ENCODE measurements at regions not wholly inside any gene's neighbourhood (a gene's known extent, or its start where the extent isn't known, plus 50 kb on each side); places are given as distances from the start of the nearest gene placed in this dataset.
A peak's percentile ranks its signal among the peaks of the same experiment; 100 is the strongest.

DNA sequence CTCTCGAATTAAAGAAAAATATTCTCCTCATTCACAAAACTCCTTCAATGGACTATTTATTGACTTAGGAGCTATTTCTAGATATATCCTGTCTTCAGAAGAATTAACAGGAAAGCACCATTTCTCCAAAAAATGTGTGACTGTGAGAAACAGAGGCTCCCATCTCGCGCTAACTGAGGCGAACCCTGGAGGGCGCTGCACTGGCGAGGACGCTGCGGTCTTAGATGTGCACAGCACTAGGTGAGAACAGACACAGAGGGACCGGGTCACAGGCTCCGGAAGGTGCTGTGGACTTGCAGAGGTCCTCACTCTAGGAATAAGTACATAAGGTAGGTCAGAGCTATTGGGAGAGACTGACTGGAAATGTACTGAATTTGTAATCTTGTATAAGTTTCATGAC is 229.7 kb upstream of the SLC35G4 start:
- Histone ChIP-seq H3K4me2 (no peak overlapping the region), H2AFZ (no peak overlapping the region), H3F3A (replicated peaks; ENCODE audit: low read depth) (no peaks in the 10 kb centered on the region), H3K27me3 (ENCODE audit: insufficient read depth) (no peaks in the 10 kb centered on the region), H3K9me2 (ENCODE audit: insufficient read depth) (no peaks in the 10 kb centered on the region), H3K79me2 (replicated peaks; ENCODE audit: insufficient read depth) (no peaks in the 10 kb centered on the region), H3K4me3 (no peak overlapping the region), H3K27ac (ENCODE audit: low read depth) (no peak overlapping the region), H3K36me3 (ENCODE audit: insufficient read depth) (no peaks in the 10 kb centered on the region), H4K20me1 (replicated peaks; ENCODE audit: insufficient read depth) (no peaks in the 10 kb centered on the region), H3K4me1 (ENCODE audit: insufficient read depth) (no peaks in the 10 kb centered on the region)
- DNase-seq (ENCODE audit: low spot score) (peak; percentile 6), ATAC-seq (no peak; the same call in 1 of the 3 replicates)
- Mint-ChIP-seq H3K27me3 (ENCODE audit: insufficient read depth, low read depth, poor library complexity) (peaks cover 3% of the 10 kb centered on the region), H3K4me1 (no peaks in the 10 kb centered on the region), H3K36me3 (ENCODE audit: low read depth) (no peaks in the 10 kb centered on the region), H3K27ac (no peak overlapping the region), H3K9me3 (peaks cover 2% of the 10 kb centered on the region; the same call in 1 of the 3 replicates), H3K4me3 (no peak overlapping the region)
- TF ChIP-seq JUNB (IDR thresholded peaks at IDR 0.05; ENCODE audit: unreplicated experiment): no peak
- TF ChIP-seq, protein P1, sequence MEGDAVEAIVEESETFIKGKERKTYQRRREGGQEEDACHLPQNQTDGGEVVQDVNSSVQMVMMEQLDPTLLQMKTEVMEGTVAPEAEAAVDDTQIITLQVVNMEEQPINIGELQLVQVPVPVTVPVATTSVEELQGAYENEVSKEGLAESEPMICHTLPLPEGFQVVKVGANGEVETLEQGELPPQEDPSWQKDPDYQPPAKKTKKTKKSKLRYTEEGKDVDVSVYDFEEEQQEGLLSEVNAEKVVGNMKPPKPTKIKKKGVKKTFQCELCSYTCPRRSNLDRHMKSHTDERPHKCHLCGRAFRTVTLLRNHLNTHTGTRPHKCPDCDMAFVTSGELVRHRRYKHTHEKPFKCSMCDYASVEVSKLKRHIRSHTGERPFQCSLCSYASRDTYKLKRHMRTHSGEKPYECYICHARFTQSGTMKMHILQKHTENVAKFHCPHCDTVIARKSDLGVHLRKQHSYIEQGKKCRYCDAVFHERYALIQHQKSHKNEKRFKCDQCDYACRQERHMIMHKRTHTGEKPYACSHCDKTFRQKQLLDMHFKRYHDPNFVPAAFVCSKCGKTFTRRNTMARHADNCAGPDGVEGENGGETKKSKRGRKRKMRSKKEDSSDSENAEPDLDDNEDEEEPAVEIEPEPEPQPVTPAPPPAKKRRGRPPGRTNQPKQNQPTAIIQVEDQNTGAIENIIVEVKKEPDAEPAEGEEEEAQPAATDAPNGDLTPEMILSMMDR (conservative IDR thresholded peaks at IDR 0.05; ENCODE audit: low read depth in 2 of 2): peak; percentile 30 to 41; a peak in 2 of 4 replicates

DNA sequence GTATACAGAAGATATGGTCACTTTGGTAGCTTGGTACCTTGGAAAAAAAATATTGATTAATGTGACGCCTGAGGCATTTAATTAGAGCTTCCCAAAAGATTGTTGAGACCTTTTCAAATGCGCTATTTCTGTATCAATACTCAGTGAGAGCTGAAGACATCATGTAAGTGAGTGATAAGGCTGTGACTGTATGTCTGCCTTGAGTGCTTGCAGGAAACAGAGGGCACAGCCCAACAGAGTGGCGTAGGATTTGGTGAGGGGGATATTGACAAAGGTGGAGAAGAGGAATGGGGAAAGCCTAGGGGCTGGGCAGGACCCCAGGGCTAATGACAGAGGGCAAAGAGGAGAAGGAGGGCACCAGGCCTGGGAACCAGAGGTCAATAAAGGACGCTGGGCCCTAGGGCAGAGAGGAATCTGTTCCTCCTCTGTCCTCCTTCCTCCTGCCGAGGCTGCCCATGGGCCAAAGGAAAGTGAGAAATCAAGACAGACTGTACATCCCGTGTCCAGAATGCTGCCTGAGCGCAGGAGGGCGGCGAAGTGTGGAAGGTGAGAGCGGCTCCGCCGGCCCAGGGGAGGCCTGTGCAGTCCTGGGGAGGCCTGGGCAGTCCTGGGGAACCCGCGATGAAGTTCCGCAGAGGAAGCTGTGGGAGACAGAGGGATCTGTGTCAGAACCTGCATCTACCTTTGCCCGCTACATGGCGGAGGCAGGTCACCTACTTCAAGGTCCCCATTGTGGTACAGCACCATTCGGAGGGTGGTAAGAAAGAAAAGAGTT is 228.6 kb upstream of the PIEZO2 start:
- no peaks in the 10 kb centered on the region for H3K4me1 Mint-ChIP-seq
- DNase-seq (ENCODE audit: low spot score) (no peak), ATAC-seq (no peak)
- no peak overlapping the region for H3K27ac Mint-ChIP-seq
- H3K36me3 ChIP-seq (ENCODE audit: insufficient read depth): no peaks in the 10 kb centered on the region
- H3K4me3 ChIP-seq: no peak overlapping the region
- no peaks in the 10 kb centered on the region for H3K79me2 ChIP-seq (replicated peaks; ENCODE audit: insufficient read depth)
- H3K27me3 ChIP-seq (ENCODE audit: insufficient read depth): no peaks in the 10 kb centered on the region
- H2AFZ ChIP-seq: peak overlapping the region; percentile 18
- H3K36me3 Mint-ChIP-seq (ENCODE audit: low read depth): no peaks in the 10 kb centered on the region
- peaks cover 2% of the 10 kb centered on the region; the same call in 1 of the 3 replicates for H3K9me3 Mint-ChIP-seq
- no peak overlapping the region for H3K4me3 Mint-ChIP-seq
- peaks cover 3% of the 10 kb centered on the region for H3K27me3 Mint-ChIP-seq (ENCODE audit: insufficient read depth, low read depth, poor library complexity)
- TF ChIP-seq ZNF114 (CRISPR knock-in tag; IDR thresholded peaks at IDR 0.05) (no peak), POLR2AphosphoS5 (IDR thresholded peaks at IDR 0.05; ENCODE audit: low read depth) (no peak), ZNF331 (CRISPR knock-in tag; IDR thresholded peaks at IDR 0.05; ENCODE audit: low read depth) (no peak)
- TF ChIP-seq, protein P2, sequence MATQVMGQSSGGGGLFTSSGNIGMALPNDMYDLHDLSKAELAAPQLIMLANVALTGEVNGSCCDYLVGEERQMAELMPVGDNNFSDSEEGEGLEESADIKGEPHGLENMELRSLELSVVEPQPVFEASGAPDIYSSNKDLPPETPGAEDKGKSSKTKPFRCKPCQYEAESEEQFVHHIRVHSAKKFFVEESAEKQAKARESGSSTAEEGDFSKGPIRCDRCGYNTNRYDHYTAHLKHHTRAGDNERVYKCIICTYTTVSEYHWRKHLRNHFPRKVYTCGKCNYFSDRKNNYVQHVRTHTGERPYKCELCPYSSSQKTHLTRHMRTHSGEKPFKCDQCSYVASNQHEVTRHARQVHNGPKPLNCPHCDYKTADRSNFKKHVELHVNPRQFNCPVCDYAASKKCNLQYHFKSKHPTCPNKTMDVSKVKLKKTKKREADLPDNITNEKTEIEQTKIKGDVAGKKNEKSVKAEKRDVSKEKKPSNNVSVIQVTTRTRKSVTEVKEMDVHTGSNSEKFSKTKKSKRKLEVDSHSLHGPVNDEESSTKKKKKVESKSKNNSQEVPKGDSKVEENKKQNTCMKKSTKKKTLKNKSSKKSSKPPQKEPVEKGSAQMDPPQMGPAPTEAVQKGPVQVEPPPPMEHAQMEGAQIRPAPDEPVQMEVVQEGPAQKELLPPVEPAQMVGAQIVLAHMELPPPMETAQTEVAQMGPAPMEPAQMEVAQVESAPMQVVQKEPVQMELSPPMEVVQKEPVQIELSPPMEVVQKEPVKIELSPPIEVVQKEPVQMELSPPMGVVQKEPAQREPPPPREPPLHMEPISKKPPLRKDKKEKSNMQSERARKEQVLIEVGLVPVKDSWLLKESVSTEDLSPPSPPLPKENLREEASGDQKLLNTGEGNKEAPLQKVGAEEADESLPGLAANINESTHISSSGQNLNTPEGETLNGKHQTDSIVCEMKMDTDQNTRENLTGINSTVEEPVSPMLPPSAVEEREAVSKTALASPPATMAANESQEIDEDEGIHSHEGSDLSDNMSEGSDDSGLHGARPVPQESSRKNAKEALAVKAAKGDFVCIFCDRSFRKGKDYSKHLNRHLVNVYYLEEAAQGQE (IDR thresholded peaks at IDR 0.05; ENCODE audit: unreplicated experiment): no peak
- TF ChIP-seq, protein P1 (conservative IDR thresholded peaks at IDR 0.05; ENCODE audit: low read depth in 2 of 2): no peak
- H4K20me1 ChIP-seq (replicated peaks; ENCODE audit: insufficient read depth): no peaks in the 10 kb centered on the region
- no peaks in the 10 kb centered on the region for H3K4me1 ChIP-seq (ENCODE audit: insufficient read depth)
- no peaks in the 10 kb centered on the region for H3K9me2 ChIP-seq (ENCODE audit: insufficient read depth)
- H3K4me2 ChIP-seq: no peak overlapping the region
- H3K27ac ChIP-seq (ENCODE audit: low read depth): no peak overlapping the region
- H3F3A ChIP-seq (replicated peaks; ENCODE audit: low read depth): no peaks in the 10 kb centered on the region
